OCI-LY1 (cell line): ENCODE measurements at regions not wholly inside any gene's neighbourhood (a gene's known extent, or its start where the extent isn't known, plus 50 kb on each side); places are given as distances from the start of the nearest gene placed in this dataset.

Source experiments
- H2AFZ ChIP-seq: fragments of 200-600 bp; sonication (generic), shearing (Covaris generic); 2 replicates; pipeline ENCODE4 v1.6.0; 2014; ENCODE audit warnings: antibody characterized with exemption, mild to moderate bottlenecking, low read length
- H3F3A ChIP-seq: fragments of 200-600 bp; sonication (generic), shearing (Covaris generic); 2 replicates; pipeline ENCODE4 v1.6.0; 2014; ENCODE audit warnings: mild to moderate bottlenecking, antibody characterized with exemption, low read length, moderate library complexity; ENCODE audit not compliant: insufficient read depth
- H3K27ac ChIP-seq: fragments of 200-600 bp; sonication (generic); 2 replicates; pipeline ENCODE4 v1.5.1; 2014; ENCODE audit warnings: low read length, mixed run types, mild to moderate bottlenecking, low read depth; ENCODE audit not compliant: poor library complexity, severe bottlenecking
- H3K27me3 ChIP-seq: fragments of 200-600 bp; sonication (generic); 2 replicates; pipeline ENCODE4 v1.6.0; 2014; ENCODE audit warnings: antibody characterized with exemption, mild to moderate bottlenecking, low read length, moderate library complexity; ENCODE audit not compliant: insufficient read depth
- H3K36me3 ChIP-seq: fragments of 200-600 bp; sonication (generic); 2 replicates; pipeline ENCODE4 v1.6.1; 2014; ENCODE audit warnings: mild to moderate bottlenecking, antibody characterized with exemption, low read length, moderate library complexity, mixed read lengths; ENCODE audit not compliant: insufficient read depth
- H3K4me1 ChIP-seq: fragments of 200-600 bp; sonication (generic); 2 replicates; pipeline ENCODE4 v1.5.1; 2014; ENCODE audit warnings: mild to moderate bottlenecking, low read length, moderate library complexity; ENCODE audit not compliant: insufficient read depth, severe bottlenecking
- H3K4me2 ChIP-seq: fragments of 200-600 bp; sonication (generic), shearing (Covaris generic); 2 replicates; pipeline ENCODE4 v1.6.1; 2014; ENCODE audit warnings: low read length
- H3K4me3 ChIP-seq: fragments of 200-600 bp; sonication (generic); 2 replicates; pipeline ENCODE4 v1.5.1; 2014; ENCODE audit warnings: low read length, low read depth, mild to moderate bottlenecking, mixed read lengths; ENCODE audit not compliant: poor library complexity, severe bottlenecking
- H3K79me2 ChIP-seq: fragments of 200-600 bp; shearing (Covaris generic); 2 replicates; pipeline ENCODE4 v1.6.1; 2016; ENCODE audit warnings: mixed run types, low read length, mixed read lengths; ENCODE audit not compliant: insufficient read depth
- H3K9ac ChIP-seq: fragments of 200-600 bp; sonication (generic), shearing (Covaris generic); 2 replicates; pipeline ENCODE4 v1.6.1; 2014; ENCODE audit warnings: mild to moderate bottlenecking, low read length, mixed read lengths
- H3K9me2 ChIP-seq: fragments of 200-600 bp; sonication (generic), shearing (Covaris generic); 2 replicates; pipeline ENCODE4 v1.6.1; 2014; ENCODE audit warnings: low read depth, mild to moderate bottlenecking, low read length, mixed read lengths
- H3K9me3 ChIP-seq: fragments of 200-600 bp; shearing (Covaris generic); 2 replicates; pipeline ENCODE4 v1.6.1; 2014; ENCODE audit warnings: low read length, mixed read lengths
- H4K20me1 ChIP-seq: fragments of 200-600 bp; sonication (generic), shearing (Covaris generic); 2 replicates; pipeline ENCODE4 v1.6.0; 2016; ENCODE audit warnings: mild to moderate bottlenecking, low read length; ENCODE audit not compliant: insufficient read depth
- CTCF ChIP-seq: fragments of 200-600 bp; sonication (generic), shearing (Covaris generic); IDR thresholded peaks from 2 replicates; pipeline ENCODE4 v1.5.1; 2017; ENCODE audit warnings: mild to moderate bottlenecking, antibody characterized with exemption, low read length, moderate library complexity, mixed read lengths
- EZH2 ChIP-seq: fragments of 200-600 bp; sonication (generic), shearing (Covaris generic); IDR thresholded peaks from 2 replicates; pipeline ENCODE4 v1.8.0; 2017; ENCODE audit warnings: borderline replicate concordance, mixed run types, mild to moderate bottlenecking, antibody characterized with exemption, low read length, moderate library complexity, mixed read lengths

- Histone ChIP-seq H3K4me1 (no peaks in the 10 kb centered on the region), H3K4me2 (no peak overlapping the region), H2AFZ (no peak overlapping the region), H3K27ac (no peak overlapping the region), H3K36me3 (no peaks in the 10 kb centered on the region), H3K4me3 (peak overlapping the region; percentile 60), H3K27me3 (0 out of 2 replicates have a peak, but pooled peaks cover 3% of the 10 kb centered on the region), H3K79me2 (no peaks in the 10 kb centered on the region), H4K20me1 (no peaks in the 10 kb centered on the region), H3K9me3 (no peaks in the 10 kb centered on the region), H3K9me2 (no peaks in the 10 kb centered on the region), H3K9ac (no peak overlapping the region), H3F3A (no peaks in the 10 kb centered on the region)
- no peak for TF ChIP-seq EZH2
- no peak for TF ChIP-seq CTCF
These were observed 535.4 kb upstream of the RAB6C start for GRCh38 chr2:129443865-129444739.

GRCh38 chr2:129444751-129445150, 534.7 kb upstream of the RAB6C start:
- Histone ChIP-seq H3K27ac (no peak overlapping the region), H3K9me3 (no peaks in the 10 kb centered on the region), H3K79me2 (no peaks in the 10 kb centered on the region), H2AFZ (no peak overlapping the region), H3K9me2 (no peaks in the 10 kb centered on the region), H3K27me3 (0 out of 2 replicates have a peak, but pooled peaks cover 3% of the 10 kb centered on the region), H3K4me3 (no peak overlapping the region), H3K9ac (no peak overlapping the region), H4K20me1 (no peaks in the 10 kb centered on the region), H3K36me3 (no peaks in the 10 kb centered on the region), H3F3A (no peaks in the 10 kb centered on the region), H3K4me2 (no peak overlapping the region), H3K4me1 (no peaks in the 10 kb centered on the region)
- no peak for TF ChIP-seq CTCF
- TF ChIP-seq EZH2: no peak

- Histone ChIP-seq H3K9ac (no peak overlapping the region), H3K27me3 (no peaks in the 10 kb centered on the region), H3K27ac (no peak overlapping the region), H4K20me1 (no peaks in the 10 kb centered on the region), H3K79me2 (no peaks in the 10 kb centered on the region), H2AFZ (no peak overlapping the region), H3K4me2 (no peak overlapping the region), H3K4me1 (no peaks in the 10 kb centered on the region), H3F3A (no peaks in the 10 kb centered on the region), H3K9me2 (no peaks in the 10 kb centered on the region), H3K4me3 (no peak overlapping the region), H3K9me3 (no peaks in the 10 kb centered on the region), H3K36me3 (no peaks in the 10 kb centered on the region)
- TF ChIP-seq EZH2 (no peak), CTCF (no peak)
These were observed 522.8 kb upstream of the RAB6C start for GRCh38 chr2:129456691-129457090.
